SK-N-SH treated with all-trans-retinoic acid at 6 μM for 48 hours (cell line): ENCODE measurements at regions not wholly inside any gene's neighbourhood (a gene's known extent, or its start where the extent isn't known, plus 50 kb on each side); places are given as distances from the start of the nearest gene placed in this dataset.

ENCODE experiments used
- ATAC-seq: fragments of 200-7000 bp; cut with Tn5 transposase; 3 replicates; pipeline ENCODE4 v1.9.1; 2020; ENCODE audit warnings: mild to moderate bottlenecking, moderate library complexity
- ARNTL ChIP-seq: fragments of 450-650 bp; formaldehyde crosslinking; IDR thresholded peaks from 2 replicates; pipeline ENCODE4 v1.5.0; 2020; ENCODE audit warnings: low read depth, mild to moderate bottlenecking, moderate library complexity, borderline replicate concordance
- BACH2 ChIP-seq: fragments of 250-450 bp; sonication (Bioruptor Pico); IDR thresholded peaks from 2 replicates; pipeline ENCODE4 v1.9.0; 2021; ENCODE audit warnings: mild to moderate bottlenecking, borderline replicate concordance
- CSDC2 ChIP-seq: fragments of 250-450 bp; sonication (Bioruptor Pico); IDR thresholded peaks from 2 replicates; pipeline ENCODE4 v1.5.0; 2020; ENCODE audit warnings: mild to moderate bottlenecking, moderate library complexity
- ESRRG ChIP-seq: fragments of 250-450 bp; sonication (Bioruptor Pico); IDR thresholded peaks from 2 replicates; pipeline ENCODE4 v1.6.1; 2021; ENCODE audit warnings: mild to moderate bottlenecking
- GLIS3 ChIP-seq: fragments of 250-450 bp; sonication (Bioruptor Pico); IDR thresholded peaks from 2 replicates; pipeline ENCODE4 v1.5.0; 2020; ENCODE audit warnings: mild to moderate bottlenecking, moderate library complexity
- ISL1 ChIP-seq: fragments of 250-450 bp; sonication (Bioruptor Pico); IDR thresholded peaks from 2 replicates; pipeline ENCODE4 v2.1.2; 2022; ENCODE audit warnings: mild to moderate bottlenecking, moderate library complexity
- OSR1 ChIP-seq: fragments of 250-450 bp; sonication (Bioruptor Pico); IDR thresholded peaks from 2 replicates; pipeline ENCODE4 v1.8.0; 2022; ENCODE audit warnings: moderate library complexity, mild to moderate bottlenecking, inconsistent platforms
- PPARA ChIP-seq: fragments of 250-450 bp; sonication (Bioruptor Pico); IDR thresholded peaks from 2 replicates; pipeline ENCODE4 v1.5.0; 2020; ENCODE audit warnings: mild to moderate bottlenecking, borderline replicate concordance
- RARB ChIP-seq: fragments of 250-450 bp; sonication (Bioruptor Pico); IDR thresholded peaks from 2 replicates; pipeline ENCODE4 v1.8.0; 2021; ENCODE audit warnings: mild to moderate bottlenecking, moderate library complexity
- SNAI2 ChIP-seq: fragments of 250-450 bp; sonication (Bioruptor Pico); IDR thresholded peaks from 2 replicates; pipeline ENCODE4 v1.5.0; 2020; ENCODE audit warnings: mild to moderate bottlenecking, moderate library complexity
- TCF4 ChIP-seq: fragments of 250-450 bp; sonication (Bioruptor Pico); IDR thresholded peaks from 2 replicates; pipeline ENCODE4 v1.8.0; 2021; ENCODE audit warnings: mild to moderate bottlenecking, moderate library complexity, borderline replicate concordance
- TOX ChIP-seq: fragments of 250-450 bp; sonication (Bioruptor Pico); IDR thresholded peaks from 2 replicates; pipeline ENCODE4 v1.8.0; 2021; ENCODE audit warnings: mild to moderate bottlenecking, moderate library complexity, borderline replicate concordance
- ZC3H10 ChIP-seq: fragments of 250-450 bp; sonication (Bioruptor Pico); IDR thresholded peaks from 2 replicates; pipeline ENCODE4 v1.5.1; 2021; ENCODE audit warnings: mild to moderate bottlenecking, moderate library complexity
- ZFP3 ChIP-seq: fragments of 250-450 bp; sonication (Bioruptor Pico); IDR thresholded peaks from 2 replicates; pipeline ENCODE4 v1.5.0; 2020; ENCODE audit warnings: mild to moderate bottlenecking, moderate library complexity
- ZFP30 ChIP-seq: fragments of 450-650 bp; formaldehyde crosslinking; IDR thresholded peaks from 2 replicates; pipeline ENCODE4 v1.5.0; 2022; ENCODE audit warnings: mild to moderate bottlenecking, moderate library complexity
- ZNF565 ChIP-seq: fragments of 450-650 bp; formaldehyde crosslinking; conservative IDR thresholded peaks from 2 replicates; pipeline ENCODE4 v1.5.0; 2020; ENCODE audit warnings: low read depth, mild to moderate bottlenecking, moderate library complexity
- ZNF70 ChIP-seq: fragments of 450-650 bp; formaldehyde crosslinking; IDR thresholded peaks from 2 replicates; pipeline ENCODE4 v1.5.0; 2020; ENCODE audit warnings: mild to moderate bottlenecking, moderate library complexity
- ZNF8 ChIP-seq: fragments of 450-650 bp; formaldehyde crosslinking; IDR thresholded peaks from 2 replicates; pipeline ENCODE4 v1.5.0; 2020; ENCODE audit warnings: mild to moderate bottlenecking, moderate library complexity
- TF ChIP-seq, protein P1 (sequence below): fragments of 250-450 bp; sonication (Bioruptor Pico); IDR thresholded peaks from 2 replicates; pipeline ENCODE4 v1.5.1; 2020; ENCODE audit warnings: low read depth, mild to moderate bottlenecking, moderate library complexity
- TF ChIP-seq, protein P2 (sequence below): fragments of 250-450 bp; sonication (Bioruptor Pico); IDR thresholded peaks from 2 replicates; pipeline ENCODE4 v1.8.0; 2020; ENCODE audit warnings: mild to moderate bottlenecking, moderate library complexity, borderline replicate concordance

DNA sequence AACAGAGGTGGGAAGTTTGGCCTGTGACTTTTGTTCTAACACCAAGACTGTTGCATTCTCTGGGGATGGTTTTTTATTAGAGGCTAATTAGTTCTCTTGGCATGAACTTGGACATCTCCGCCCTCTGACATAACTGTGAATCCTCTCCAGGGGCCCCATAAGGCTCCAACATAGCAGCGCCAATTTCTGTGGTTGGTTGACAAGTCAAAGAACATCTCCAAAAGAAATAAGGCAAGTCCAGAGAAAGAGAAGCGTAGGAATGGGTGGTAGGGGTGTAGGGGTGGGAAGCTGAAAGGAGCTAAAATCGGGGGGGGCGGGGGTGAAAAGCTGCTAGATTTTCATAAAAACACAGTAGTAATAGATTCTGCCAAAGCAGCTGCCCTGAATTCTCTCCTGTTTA, 81.0 kb upstream of the DAB2 start:
- TF ChIP-seq OSR1 (CRISPR knock-in tag) (no peak), TOX (CRISPR knock-in tag) (no peak), ZNF565 (CRISPR knock-in tag) (no peak), CSDC2 (CRISPR knock-in tag) (no peak), ZNF8 (no peak), GLIS3 (no peak), ZFP30 (no peak), RARB (CRISPR knock-in tag) (no peak), ESRRG (CRISPR knock-in tag) (no peak), PPARA (CRISPR knock-in tag) (no peak), ARNTL (CRISPR knock-in tag) (no peak), TCF4 (CRISPR knock-in tag) (no peak)
- TF ChIP-seq, protein P1, sequence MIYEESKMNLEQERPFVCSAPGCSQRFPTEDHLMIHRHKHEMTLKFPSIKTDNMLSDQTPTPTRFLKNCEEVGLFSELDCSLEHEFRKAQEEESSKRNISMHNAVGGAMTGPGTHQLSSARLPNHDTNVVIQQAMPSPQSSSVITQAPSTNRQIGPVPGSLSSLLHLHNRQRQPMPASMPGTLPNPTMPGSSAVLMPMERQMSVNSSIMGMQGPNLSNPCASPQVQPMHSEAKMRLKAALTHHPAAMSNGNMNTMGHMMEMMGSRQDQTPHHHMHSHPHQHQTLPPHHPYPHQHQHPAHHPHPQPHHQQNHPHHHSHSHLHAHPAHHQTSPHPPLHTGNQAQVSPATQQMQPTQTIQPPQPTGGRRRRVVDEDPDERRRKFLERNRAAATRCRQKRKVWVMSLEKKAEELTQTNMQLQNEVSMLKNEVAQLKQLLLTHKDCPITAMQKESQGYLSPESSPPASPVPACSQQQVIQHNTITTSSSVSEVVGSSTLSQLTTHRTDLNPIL (CRISPR knock-in tag): no peak
- TF ChIP-seq, protein P2, sequence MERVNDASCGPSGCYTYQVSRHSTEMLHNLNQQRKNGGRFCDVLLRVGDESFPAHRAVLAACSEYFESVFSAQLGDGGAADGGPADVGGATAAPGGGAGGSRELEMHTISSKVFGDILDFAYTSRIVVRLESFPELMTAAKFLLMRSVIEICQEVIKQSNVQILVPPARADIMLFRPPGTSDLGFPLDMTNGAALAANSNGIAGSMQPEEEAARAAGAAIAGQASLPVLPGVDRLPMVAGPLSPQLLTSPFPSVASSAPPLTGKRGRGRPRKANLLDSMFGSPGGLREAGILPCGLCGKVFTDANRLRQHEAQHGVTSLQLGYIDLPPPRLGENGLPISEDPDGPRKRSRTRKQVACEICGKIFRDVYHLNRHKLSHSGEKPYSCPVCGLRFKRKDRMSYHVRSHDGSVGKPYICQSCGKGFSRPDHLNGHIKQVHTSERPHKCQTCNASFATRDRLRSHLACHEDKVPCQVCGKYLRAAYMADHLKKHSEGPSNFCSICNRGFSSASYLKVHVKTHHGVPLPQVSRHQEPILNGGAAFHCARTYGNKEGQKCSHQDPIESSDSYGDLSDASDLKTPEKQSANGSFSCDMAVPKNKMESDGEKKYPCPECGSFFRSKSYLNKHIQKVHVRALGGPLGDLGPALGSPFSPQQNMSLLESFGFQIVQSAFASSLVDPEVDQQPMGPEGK (CRISPR knock-in tag): no peak
- no peak for ATAC-seq

DNA sequence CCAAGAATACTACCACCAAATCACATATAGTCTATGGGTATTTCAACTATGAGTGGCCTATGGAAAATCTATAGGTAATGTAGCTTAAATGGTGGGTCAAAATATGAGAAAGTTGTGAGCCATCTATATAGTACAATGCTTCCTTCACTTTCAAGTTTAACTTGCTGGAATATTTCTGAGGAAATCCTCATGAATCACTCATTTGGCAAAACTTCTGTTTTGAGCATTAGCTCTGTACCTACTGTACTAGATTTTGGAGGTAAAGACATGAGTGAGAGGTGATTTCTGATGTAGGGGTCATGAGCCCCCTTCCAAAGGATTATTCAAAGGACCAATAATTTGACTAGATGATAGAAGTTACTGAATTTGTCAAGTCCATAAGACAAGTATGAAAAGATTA, 80.6 kb upstream of the DAB2 start:
- TF ChIP-seq PPARA (CRISPR knock-in tag): no peak
- no peak for TF ChIP-seq RARB (CRISPR knock-in tag)
- TF ChIP-seq SNAI2 (CRISPR knock-in tag): no peak
- TF ChIP-seq ZNF70 (CRISPR knock-in tag): no peak
- TF ChIP-seq OSR1 (CRISPR knock-in tag): no peak
- no peak for TF ChIP-seq GLIS3
- no peak for TF ChIP-seq ZFP3
- no peak for TF ChIP-seq ZC3H10 (CRISPR knock-in tag)
- ATAC-seq: no peak

DNA sequence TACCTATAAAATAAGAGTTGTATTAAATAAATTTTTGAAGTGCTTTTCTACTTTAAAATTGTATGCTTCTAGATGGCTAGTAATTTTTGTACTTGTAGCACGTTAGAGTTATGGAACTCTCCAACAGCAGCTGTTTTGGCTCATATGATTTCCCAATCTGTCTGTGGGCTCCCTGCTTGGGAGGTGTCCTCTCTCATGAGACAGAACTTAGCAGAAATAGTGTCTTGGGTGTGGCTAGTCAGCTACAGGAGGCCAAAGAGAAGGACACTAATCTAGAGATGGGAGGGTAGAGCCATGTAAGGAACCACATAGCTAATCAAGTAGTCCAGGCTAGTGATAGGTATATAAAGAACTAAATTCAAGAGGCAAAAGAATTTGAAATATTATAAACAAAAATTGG, 78.4 kb upstream of the DAB2 start:
- no peak for ATAC-seq
- TF ChIP-seq GLIS3 (no peak), ZNF8 (no peak), ISL1 (CRISPR knock-in tag) (no peak), ARNTL (CRISPR knock-in tag) (no peak), PPARA (CRISPR knock-in tag) (no peak), SNAI2 (CRISPR knock-in tag) (no peak), ZFP3 (no peak), TCF4 (CRISPR knock-in tag) (no peak), TOX (CRISPR knock-in tag) (no peak), ZC3H10 (CRISPR knock-in tag) (no peak), OSR1 (CRISPR knock-in tag) (no peak), ZFP30 (no peak), ZNF70 (CRISPR knock-in tag) (no peak), RARB (CRISPR knock-in tag) (no peak), ZNF565 (CRISPR knock-in tag) (no peak)
- TF ChIP-seq, protein P2 (CRISPR knock-in tag): no peak
- TF ChIP-seq, protein P1 (CRISPR knock-in tag): no peak

DNA sequence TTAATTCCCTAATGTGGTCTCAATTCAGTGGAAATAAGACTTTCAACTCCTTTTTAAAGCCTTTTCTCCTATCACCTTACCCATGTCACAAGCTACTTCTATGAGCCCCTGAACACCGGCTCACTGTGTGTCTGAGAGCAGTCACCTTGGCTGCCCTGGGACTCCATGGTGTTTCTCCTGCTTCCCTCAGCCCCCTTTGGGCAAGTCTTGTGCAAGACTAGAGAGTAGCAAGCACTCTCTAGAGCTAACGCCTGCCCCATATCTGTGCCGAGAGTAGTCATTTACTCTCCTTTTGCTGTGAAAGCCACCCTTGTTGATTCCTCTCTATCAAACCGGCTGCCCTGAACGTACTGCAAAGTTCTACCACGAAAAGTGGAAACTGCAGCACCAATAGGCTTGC, 77.9 kb upstream of the DAB2 start:
- TF ChIP-seq ZC3H10 (CRISPR knock-in tag): no peak
- TF ChIP-seq ISL1 (CRISPR knock-in tag): no peak
- TF ChIP-seq ARNTL (CRISPR knock-in tag): no peak
- TF ChIP-seq SNAI2 (CRISPR knock-in tag): no peak
- no peak for TF ChIP-seq ZNF565 (CRISPR knock-in tag)
- no peak for TF ChIP-seq OSR1 (CRISPR knock-in tag)
- TF ChIP-seq ZFP30: no peak
- TF ChIP-seq, protein P2 (CRISPR knock-in tag): no peak
- no peak for TF ChIP-seq TCF4 (CRISPR knock-in tag)
- TF ChIP-seq ZNF8: no peak
- no peak for TF ChIP-seq ESRRG (CRISPR knock-in tag)
- TF ChIP-seq RARB (CRISPR knock-in tag): no peak
- TF ChIP-seq BACH2 (CRISPR knock-in tag): no peak
- TF ChIP-seq, all 23 proteins: peak for 0
- ATAC-seq: no peak
